Hematopoietic multipotent progenitor cell treated with erythropoietin and hydrocortisone succinate and interleukin-3 and kit ligand, for 4 days (in vitro differentiated cells): ENCODE measurements at regions not wholly inside any gene's neighbourhood (a gene's known extent, or its start where the extent isn't known, plus 50 kb on each side); places are given as distances from the start of the nearest gene placed in this dataset.

Source experiments
- DNase-seq: peaks from one replicate; pipeline ENCODE4 v3.0.0-alpha.2; 2015

- DNase-seq: no peak
Measured at GRCh38 chr10:91149550-91149949, 70.9 kb upstream of the PCGF5 start.

GRCh38 chr10:91150631-91151030 is 69.8 kb upstream of the PCGF5 start:
- DNase-seq: peak; percentile 37

- DNase-seq: no peak
Measured at GRCh38 chr10:91153508-91153907, 67.0 kb upstream of the PCGF5 start.

DNA sequence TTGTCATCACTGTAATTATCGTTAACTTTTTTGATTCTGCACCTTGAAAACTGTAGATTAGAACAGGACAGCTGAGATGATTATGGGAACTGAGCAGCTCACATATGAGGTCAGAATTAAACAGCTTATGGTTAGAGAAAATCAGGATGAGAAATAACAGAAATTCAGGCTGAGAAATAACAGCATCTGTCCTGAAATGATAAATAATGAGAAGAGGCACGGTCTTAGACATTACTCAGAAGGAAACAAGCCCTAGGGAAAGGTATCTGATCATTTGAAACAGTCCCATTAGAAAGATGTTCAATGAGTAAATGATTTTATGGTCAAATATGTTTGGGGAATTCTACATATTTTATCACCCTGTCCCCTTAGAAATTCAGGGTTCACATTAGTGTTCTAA is 65.6 kb upstream of the PCGF5 start:
- DNase-seq: no peak

DNA sequence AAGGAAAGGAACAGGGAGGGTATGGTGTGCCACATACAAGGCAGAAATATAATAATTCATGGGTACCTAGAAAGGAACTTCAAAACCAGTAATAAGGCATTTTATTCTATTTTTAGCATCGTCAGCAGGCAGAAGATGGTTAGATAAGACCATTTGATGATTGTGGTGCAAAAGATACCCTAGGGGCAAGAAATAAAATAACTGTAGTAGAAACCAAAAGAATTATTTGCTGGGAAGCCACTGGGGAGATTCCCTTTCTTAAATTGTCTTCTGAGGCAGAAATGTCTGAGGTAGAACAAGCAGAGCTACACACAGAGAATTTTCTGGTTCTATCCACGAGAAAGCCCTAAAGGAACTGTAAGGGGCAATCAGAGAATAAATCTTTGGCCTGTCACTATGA is 64.3 kb upstream of the PCGF5 start:
- DNase-seq: no peak

DNA sequence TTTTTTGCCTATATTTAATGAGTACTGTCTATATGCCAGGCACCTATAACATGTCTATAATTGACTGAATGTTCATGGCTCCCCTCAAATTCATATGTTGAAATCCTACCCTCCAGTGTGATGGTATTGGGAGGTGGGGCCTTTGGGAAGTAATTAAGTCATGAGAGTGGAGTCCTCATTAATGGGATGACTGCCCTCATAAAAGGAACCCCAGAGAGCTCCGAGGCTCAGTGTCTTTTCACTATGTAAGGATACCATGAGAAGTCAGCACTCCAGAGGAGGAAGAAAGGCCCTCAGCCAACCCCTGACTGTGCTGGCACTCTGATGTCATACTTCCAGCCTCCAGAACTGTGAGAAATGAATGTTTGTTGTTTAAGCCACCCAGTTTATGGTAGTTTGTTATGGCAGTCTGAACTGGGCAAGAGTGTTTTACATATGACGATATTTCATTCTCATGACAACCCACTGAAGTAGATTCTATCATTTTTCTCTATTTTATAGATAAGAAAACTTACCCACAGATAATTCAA is 61.1 kb upstream of the PCGF5 start:
- DNase-seq: no peak

DNA sequence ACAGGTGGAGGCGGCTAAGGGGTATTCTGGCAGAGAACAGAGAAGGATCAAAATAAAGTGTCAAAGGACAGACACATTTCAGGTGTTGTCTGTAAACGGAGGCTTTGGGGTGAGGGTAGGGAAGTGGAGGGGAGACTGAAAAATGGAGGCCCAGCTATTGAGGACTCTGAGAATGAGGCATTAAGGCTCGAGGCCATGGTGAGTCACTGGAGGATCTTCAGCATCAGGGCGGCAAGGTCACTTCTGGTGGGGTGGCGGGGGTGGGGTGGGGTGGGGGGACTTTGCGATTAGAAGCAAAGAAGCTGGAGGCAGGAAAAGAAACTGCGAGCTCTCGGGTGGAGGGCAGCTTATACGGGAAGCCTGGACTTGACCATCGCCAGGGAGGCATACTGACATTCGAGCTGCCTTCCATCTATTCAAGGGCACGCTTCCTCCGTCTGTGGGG is 58.4 kb upstream of the PCGF5 start:
- peak; percentile 51 for DNase-seq

GRCh38 chr10:91162495-91163268 is 57.8 kb upstream of the PCGF5 start:
- peak; percentile 86 for DNase-seq

GRCh38 chr10:91163269-91163868 is 57.1 kb upstream of the PCGF5 start:
- peak; percentile 84 for DNase-seq

DNA sequence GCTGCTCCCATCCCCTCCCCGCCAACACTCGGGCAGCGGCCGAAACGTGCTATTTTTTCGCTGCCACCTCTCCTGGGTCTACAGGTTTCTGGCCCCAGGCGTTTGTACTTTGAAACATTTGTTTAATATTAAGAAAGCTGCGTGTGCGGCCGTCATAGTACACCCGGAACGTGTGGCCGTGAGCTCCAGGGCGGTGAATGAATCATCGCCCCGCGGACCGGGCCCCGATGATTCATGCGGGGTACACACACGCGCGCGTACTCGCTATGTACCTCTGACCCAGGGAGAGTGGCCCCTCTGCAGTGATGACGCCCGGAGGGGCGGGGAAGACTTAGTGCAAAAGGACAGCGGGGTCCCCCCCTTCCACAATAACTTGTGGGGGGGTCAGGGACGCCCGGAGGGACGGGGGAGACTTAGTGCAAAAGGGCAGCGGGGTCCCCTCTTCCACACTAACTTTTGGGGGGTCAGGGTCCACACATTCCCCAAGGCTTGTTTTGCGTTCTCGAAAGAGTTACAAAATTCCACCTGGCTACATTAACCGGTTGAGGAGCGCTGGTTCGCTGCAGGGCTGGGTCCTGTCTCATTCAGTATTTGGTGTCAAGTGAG is 56.5 kb upstream of the PCGF5 start:
- peak; percentile 70 for DNase-seq

- peak; percentile 9 for DNase-seq
Measured at GRCh38 chr10:91164520-91165065, 55.9 kb upstream of the PCGF5 start.

DNA sequence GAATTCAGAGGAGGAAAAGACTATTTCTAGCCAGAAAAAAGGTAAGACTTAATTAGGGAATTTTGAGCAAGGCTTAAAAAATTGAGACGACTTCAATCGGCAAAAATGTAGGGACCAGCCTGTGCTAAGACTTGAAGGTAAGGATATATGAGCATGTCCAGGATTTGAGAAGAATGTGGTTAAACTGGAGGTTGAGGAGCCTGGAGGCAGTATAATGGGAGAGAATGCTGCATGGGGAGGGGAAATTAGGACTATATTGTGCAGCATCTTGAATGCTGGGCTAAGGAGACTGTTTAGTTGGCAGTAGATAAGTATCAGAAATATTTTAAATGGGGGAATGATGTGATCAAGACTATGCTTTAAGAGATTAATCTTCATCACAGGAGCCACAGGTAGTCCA is 53.1 kb upstream of the PCGF5 start:
- DNase-seq: no peak

DNA sequence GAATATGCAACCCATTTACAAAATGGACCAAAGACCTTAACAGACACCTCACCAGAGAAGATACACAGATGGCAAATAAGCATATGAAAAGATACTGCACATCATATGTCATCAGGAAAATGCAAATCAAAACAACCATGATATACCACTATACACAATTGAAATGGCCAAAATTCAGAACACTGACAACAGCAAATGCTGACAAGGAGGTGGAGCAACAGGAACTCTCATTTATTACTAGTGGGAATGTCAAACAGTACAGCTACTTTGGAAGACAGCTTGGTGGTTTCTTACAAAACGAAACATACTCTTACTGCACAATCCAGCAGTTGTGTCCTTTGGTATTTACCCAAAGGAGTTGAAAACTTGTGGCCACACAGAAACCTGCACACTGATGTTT is 50.0 kb upstream of the PCGF5 start:
- DNase-seq: no peak
